OCI-LY1 (cell line): ENCODE measurements at regions not wholly inside any gene's neighbourhood (a gene's known extent, or its start where the extent isn't known, plus 50 kb on each side); places are given as distances from the start of the nearest gene placed in this dataset.

ENCODE experiments used
- EZH2 ChIP-seq: fragments of 200-600 bp; sonication (generic), shearing (Covaris generic); IDR thresholded peaks from 2 replicates; pipeline ENCODE4 v1.8.0; 2017; ENCODE audit warnings: borderline replicate concordance, mixed run types, mild to moderate bottlenecking, antibody characterized with exemption, low read length, moderate library complexity, mixed read lengths
- TF ChIP-seq, protein P1 (sequence below): fragments of 200-600 bp; sonication (generic), shearing (Covaris generic); IDR thresholded peaks from 2 replicates; pipeline ENCODE4 v1.5.1; 2017; ENCODE audit warnings: mild to moderate bottlenecking, antibody characterized with exemption, low read length, moderate library complexity, mixed read lengths

DNA sequence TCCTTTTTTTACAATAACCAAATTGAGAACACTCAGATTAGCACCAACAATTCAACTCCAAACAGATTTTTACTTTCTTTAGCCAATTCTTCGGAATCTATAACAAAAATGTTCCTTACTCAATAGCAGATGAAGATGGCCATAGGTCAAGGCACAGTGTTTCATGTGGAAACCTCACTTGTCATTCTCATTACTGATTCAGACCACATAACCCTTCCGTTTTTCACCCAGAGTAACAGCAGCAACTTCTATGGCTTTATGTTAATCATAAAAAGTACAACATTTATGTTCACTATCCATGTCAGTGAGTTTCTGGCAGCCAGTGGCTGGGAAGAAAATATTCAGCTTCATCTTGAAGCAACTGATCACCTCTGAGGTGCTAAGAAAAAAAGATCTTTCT lies 358.3 kb upstream of the TECRL start:
- TF ChIP-seq, protein P1, sequence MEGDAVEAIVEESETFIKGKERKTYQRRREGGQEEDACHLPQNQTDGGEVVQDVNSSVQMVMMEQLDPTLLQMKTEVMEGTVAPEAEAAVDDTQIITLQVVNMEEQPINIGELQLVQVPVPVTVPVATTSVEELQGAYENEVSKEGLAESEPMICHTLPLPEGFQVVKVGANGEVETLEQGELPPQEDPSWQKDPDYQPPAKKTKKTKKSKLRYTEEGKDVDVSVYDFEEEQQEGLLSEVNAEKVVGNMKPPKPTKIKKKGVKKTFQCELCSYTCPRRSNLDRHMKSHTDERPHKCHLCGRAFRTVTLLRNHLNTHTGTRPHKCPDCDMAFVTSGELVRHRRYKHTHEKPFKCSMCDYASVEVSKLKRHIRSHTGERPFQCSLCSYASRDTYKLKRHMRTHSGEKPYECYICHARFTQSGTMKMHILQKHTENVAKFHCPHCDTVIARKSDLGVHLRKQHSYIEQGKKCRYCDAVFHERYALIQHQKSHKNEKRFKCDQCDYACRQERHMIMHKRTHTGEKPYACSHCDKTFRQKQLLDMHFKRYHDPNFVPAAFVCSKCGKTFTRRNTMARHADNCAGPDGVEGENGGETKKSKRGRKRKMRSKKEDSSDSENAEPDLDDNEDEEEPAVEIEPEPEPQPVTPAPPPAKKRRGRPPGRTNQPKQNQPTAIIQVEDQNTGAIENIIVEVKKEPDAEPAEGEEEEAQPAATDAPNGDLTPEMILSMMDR = no peak
- no peak for TF ChIP-seq EZH2
